ENCODE measurements at regions not wholly inside any gene's neighbourhood (a gene's known extent, or its start where the extent isn't known, plus 50 kb on each side); places are given as distances from the start of the nearest gene placed in this dataset.

- TF ChIP-seq TCF7L2 (IDR thresholded peaks at IDR 0.05; ENCODE audit: borderline replicate concordance, extremely low read depth, insufficient read depth, insufficient read length) (no peak), ELF1 (IDR thresholded peaks at IDR 0.05; ENCODE audit: borderline replicate concordance, low read depth) (no peak), ZBTB33 (IDR thresholded peaks at IDR 0.05; ENCODE audit: extremely low read depth, insufficient replicate concordance, low read length) (no peak), CBX3 (IDR thresholded peaks at IDR 0.05; ENCODE audit: low read depth) (no peak)
Measured at GRCh38 chr3:153392363-153392762, 230.3 kb downstream of the RAP2B start (continued).

- intact Hi-C loops (cut with micrococcal nuclease) = no loop called here
- TF ChIP-seq POLR2A (IDR thresholded peaks at IDR 0.05; ENCODE audit: borderline replicate concordance, extremely low read depth, insufficient read depth, insufficient read length) (no peak), SRF (IDR thresholded peaks at IDR 0.05; ENCODE audit: low read depth) (no peak)
- Histone ChIP-seq H4K20me1 (ENCODE audit: insufficient read depth) (no peaks in the 10 kb centered on the region), H3K9ac (ENCODE audit: low read length) (no peak overlapping the region), H3K9me3 (ENCODE audit: control insufficient read depth in 1 of 2, insufficient read depth in 1 of 2, low read depth in 1 of 2, low read length in 2 of 2) (peaks cover 0 to 5% of the 10 kb centered on the region in 2 experiments; a peak in 2 of 4 replicates), H3K9me2 (ENCODE audit: insufficient read depth) (no peaks in the 10 kb centered on the region), H3K4me3 (replicated peaks in 1 of 2; ENCODE audit: low read depth in 1 of 2, low read length in 2 of 2) (no peak overlapping the region), H2AFZ (ENCODE audit: low read depth, low read length, poor library complexity, severe bottlenecking) (no peak overlapping the region), H3K36me3 (ENCODE audit: control insufficient read depth in 1 of 2, insufficient read depth in 2 of 2, low read length in 2 of 2) (no peaks in the 10 kb centered on the region), H3K4me1 (ENCODE audit: control insufficient read depth in 1 of 2, insufficient read depth in 2 of 2, low read length in 2 of 2) (no peaks in the 10 kb centered on the region), H3K4me2 (ENCODE audit: low read length) (no peak overlapping the region), H3K27ac (ENCODE audit: low read depth, low read length) (no peak overlapping the region), H3K79me2 (ENCODE audit: insufficient read depth, low read length) (no peaks in the 10 kb centered on the region), H3K27me3 (ENCODE audit: insufficient read depth, low read length) (no peaks in the 10 kb centered on the region)
- RAD21 ChIA-PET (ENCODE audit: low non-redundant PET in 1 of 2, low total read pairs in 2 of 2, uncharacterized antibody in 2 of 2, unreplicated experiment in 2 of 2) = no interaction called here
- ATAC-seq (no peak), DNase-seq (ENCODE audit: low read depth, low spot score) (no peak)
- BruUV-seq (replicated peaks) = no TSS peak
- CTCF ChIA-PET = no interaction called here
- POLR2A ChIA-PET = no interaction called here
Measured at GRCh38 chr3:153394017-153394416, 232.0 kb downstream of the RAP2B start.

- TF ChIP-seq FOSL1 (IDR thresholded peaks at IDR 0.05; ENCODE audit: low read depth) (no peak), JUND (IDR thresholded peaks at IDR 0.05) (no peak), EZH2 (IDR thresholded peaks at IDR 0.05) (no peak)
- Histone ChIP-seq H3K27me3 (ENCODE audit: insufficient read depth, low read length) (no peaks in the 10 kb centered on the region), H3K79me2 (ENCODE audit: insufficient read depth, low read length) (no peaks in the 10 kb centered on the region), H3K27ac (ENCODE audit: low read depth, low read length) (no peak overlapping the region), H3K4me3 (replicated peaks in 1 of 2; ENCODE audit: low read depth in 1 of 2, low read length in 2 of 2) (no peak overlapping the region), H3K4me2 (ENCODE audit: low read length) (no peak overlapping the region), H3K9me2 (ENCODE audit: insufficient read depth) (no peaks in the 10 kb centered on the region), H2AFZ (ENCODE audit: low read depth, low read length, poor library complexity, severe bottlenecking) (no peak overlapping the region), H3K4me1 (ENCODE audit: control insufficient read depth in 1 of 2, insufficient read depth in 2 of 2, low read length in 2 of 2) (no peaks in the 10 kb centered on the region), H4K20me1 (ENCODE audit: insufficient read depth) (no peaks in the 10 kb centered on the region), H3K36me3 (ENCODE audit: control insufficient read depth in 1 of 2, insufficient read depth in 2 of 2, low read length in 2 of 2) (no peaks in the 10 kb centered on the region), H3K9ac (ENCODE audit: low read length) (no peak overlapping the region), H3K9me3 (ENCODE audit: control insufficient read depth in 1 of 2, insufficient read depth in 1 of 2, low read depth in 1 of 2, low read length in 2 of 2) (peaks cover 0 to 5% of the 10 kb centered on the region in 2 experiments; a peak in 2 of 4 replicates)
- ATAC-seq = no peak
- ChIA-PET RAD21 (ENCODE audit: low non-redundant PET in 1 of 2, low total read pairs in 2 of 2, uncharacterized antibody in 2 of 2, unreplicated experiment in 2 of 2) (no interaction called here), POLR2A (no interaction called here), CTCF (no interaction called here)
- DNase-seq (ENCODE audit: low read depth, low spot score) = no peak
- BruUV-seq (replicated peaks) = no TSS peak
- intact Hi-C loops (cut with micrococcal nuclease) = no loop called here
Measured at GRCh38 chr3:153396581-153396980, 234.6 kb downstream of the RAP2B start.

All from HCT116 (cell line).